Pancreas (tissue), 10 donors: ENCODE measurements at regions not wholly inside any gene's neighbourhood (a gene's known extent, or its start where the extent isn't known, plus 50 kb on each side); places are given as distances from the start of the nearest gene placed in this dataset.

ENCODE experiments used
- ATAC-seq, 4 donors: fragments of 200-7000 bp; cut with Tn5 transposase; one replicate each; pipeline versions ENCODE4 v1.8.0 to v1.9.1; 2020; ENCODE audit warnings: mild to moderate bottlenecking in 4 of 4, moderate library complexity in 4 of 4
- DNase-seq, 6 donors: peaks; one replicate each; pipeline ENCODE4 v3.0.0-alpha.2; 2020
- FAIRE-seq: peaks from 2 replicates; lab custom pipeline; 2012; peaks lifted over from hg19 to GRCh38; lab: Jason Lieb, UNC
- H3K27ac ChIP-seq, 4 donors: fragments of 200-600 bp; sonication (generic); 1 replicate in 3 of 4; 2 replicates in 1 of 4; pipeline versions ENCODE4 v1.5.0 to v1.8.0; 2020
- H3K27me3 ChIP-seq, 4 donors: fragments of 200-600 bp; one replicate each; pipeline ENCODE4 v1.8.0; 2021
- H3K36me3 ChIP-seq, 3 donors: fragments of 200-600 bp; sonication (generic) in 1 of 3; one replicate each; pipeline versions ENCODE4 v1.5.0 to v1.8.0; 2020 to 2021
- H3K4me1 ChIP-seq, 3 donors: fragments of 200-600 bp; one replicate each; pipeline ENCODE4 v1.8.0; 2021
- H3K4me3 ChIP-seq, 4 donors: fragments of 200-600 bp; sonication (generic) in 2 of 4; one replicate each; pipeline versions ENCODE4 v1.5.0 to v1.8.0; 2020 to 2021
- H3K9me3 ChIP-seq, 4 donors: fragments of 200-600 bp; one replicate each; pipeline ENCODE4 v1.8.0; 2021
- WGBS, 2 donors: extraction: QIAGEN DNeasy Blood & Tissue Kit; methylation state at CpG; one replicate each; pipeline ENCODE4 v1.1.7; 2013; 5-methylcytosine and 5-hydroxymethylcytosine counted together
- intact Hi-C, 3 donors: fragments of 100-400 bp; cut with DNase I; formaldehyde crosslinking; loops; one replicate each; pipeline versions ENCODE4 v1.11.1 to v1.14.2; 2022
- TF ChIP-seq, protein P1 (sequence below), 4 donors: fragments of 200-600 bp; sonication (generic) in 3 of 4; IDR thresholded peaks; one replicate each; pipeline versions ENCODE4 v1.5.0 to v1.8.0; 2021; ENCODE audit warnings: antibody characterized with exemption in 4 of 4
- donor health status: healthy with polysubstance abuse.
- donor health status: DM: no; HTN: no; CAD: no; lungs with moderate emphysema.
- donor health status: DM: no; HTN: no; CAD: no.
- donor health status: control.
- donor health status: control.
- donor health status: Bipolar disorder and iron deficiency.
- donor health status: DM: yes; HTN: yes; CAD: no.
- donor health status: DM: no; HTN: no; CAD: no.
- donor health status: DM: no; HTN: no; CAD: no.
- donor health status: DM: yes; HTN: yes; CAD: no.

DNA sequence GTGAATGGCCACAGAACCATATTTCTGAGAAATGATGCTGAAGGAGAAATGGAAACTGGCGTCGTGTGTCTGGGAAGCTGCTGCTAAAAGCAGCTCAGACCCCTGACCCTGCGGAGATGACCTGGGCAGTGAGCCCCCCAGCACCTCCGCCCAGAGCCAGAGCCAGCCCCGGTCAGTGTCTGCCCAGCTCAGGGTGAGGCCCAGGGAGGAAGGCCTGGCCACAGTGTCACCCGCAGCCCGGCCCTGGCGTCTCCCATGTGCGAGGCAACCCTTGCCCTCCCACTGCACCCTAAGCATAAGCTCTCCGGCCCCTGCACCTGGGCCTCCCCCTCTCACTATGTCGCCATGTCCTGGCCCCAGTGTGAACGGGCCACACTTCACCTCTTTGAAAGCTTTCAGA, 502.8 kb downstream of the EIPR1 start:
- Histone ChIP-seq H3K9me3 (no peaks in the 10 kb centered on the region), H3K36me3 (no peaks in the 10 kb centered on the region), H3K4me3 (no peak overlapping the region), H3K4me1 (no peaks in the 10 kb centered on the region), H3K27ac (no peak overlapping the region), H3K27me3 (no peaks in the 10 kb centered on the region)
- WGBS, 2 donors: 78 to 92% methylated on average over 12 of the region's 12 CpGs
- DNase-seq (no peak), FAIRE-seq (no peak), ATAC-seq (no peak)
- TF ChIP-seq, protein P1, sequence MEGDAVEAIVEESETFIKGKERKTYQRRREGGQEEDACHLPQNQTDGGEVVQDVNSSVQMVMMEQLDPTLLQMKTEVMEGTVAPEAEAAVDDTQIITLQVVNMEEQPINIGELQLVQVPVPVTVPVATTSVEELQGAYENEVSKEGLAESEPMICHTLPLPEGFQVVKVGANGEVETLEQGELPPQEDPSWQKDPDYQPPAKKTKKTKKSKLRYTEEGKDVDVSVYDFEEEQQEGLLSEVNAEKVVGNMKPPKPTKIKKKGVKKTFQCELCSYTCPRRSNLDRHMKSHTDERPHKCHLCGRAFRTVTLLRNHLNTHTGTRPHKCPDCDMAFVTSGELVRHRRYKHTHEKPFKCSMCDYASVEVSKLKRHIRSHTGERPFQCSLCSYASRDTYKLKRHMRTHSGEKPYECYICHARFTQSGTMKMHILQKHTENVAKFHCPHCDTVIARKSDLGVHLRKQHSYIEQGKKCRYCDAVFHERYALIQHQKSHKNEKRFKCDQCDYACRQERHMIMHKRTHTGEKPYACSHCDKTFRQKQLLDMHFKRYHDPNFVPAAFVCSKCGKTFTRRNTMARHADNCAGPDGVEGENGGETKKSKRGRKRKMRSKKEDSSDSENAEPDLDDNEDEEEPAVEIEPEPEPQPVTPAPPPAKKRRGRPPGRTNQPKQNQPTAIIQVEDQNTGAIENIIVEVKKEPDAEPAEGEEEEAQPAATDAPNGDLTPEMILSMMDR (IDR thresholded peaks at IDR 0.05): no peak
- intact Hi-C loops: no loop called here

DNA sequence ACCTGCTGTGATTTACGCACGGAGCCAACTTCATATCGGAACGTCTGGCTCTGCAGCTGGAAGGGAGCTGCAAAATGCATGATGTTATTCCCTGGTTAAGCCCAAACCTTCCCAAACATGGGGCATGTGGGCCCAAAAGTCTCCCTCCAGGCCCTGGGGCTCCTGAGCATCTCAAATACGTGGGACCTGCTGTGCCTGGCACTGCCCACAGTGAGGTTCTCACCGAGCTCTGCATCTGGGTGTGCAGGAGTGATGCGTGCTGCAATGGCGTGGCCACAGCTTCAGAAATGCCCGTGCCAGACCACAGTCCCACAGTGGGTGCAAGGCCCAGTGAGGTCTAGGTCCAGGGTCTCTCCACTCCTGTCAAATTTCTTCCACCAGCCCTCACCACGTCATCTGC, 503.3 kb downstream of the EIPR1 start:
- no peaks in the 10 kb centered on the region for H3K27me3 ChIP-seq
- no peaks in the 10 kb centered on the region for H3K4me1 ChIP-seq
- DNase-seq (no peak), ATAC-seq (no peak), FAIRE-seq (no peak)
- TF ChIP-seq, protein P1 (IDR thresholded peaks at IDR 0.05): no peak
- H3K36me3 ChIP-seq: no peaks in the 10 kb centered on the region
- no peaks in the 10 kb centered on the region for H3K9me3 ChIP-seq
- no peak overlapping the region for H3K4me3 ChIP-seq
- 81 to 84% methylated on average over 10 of the region's 10 CpGs for WGBS, 2 donors
- intact Hi-C loops: no loop called here
- no peak overlapping the region for H3K27ac ChIP-seq

DNA sequence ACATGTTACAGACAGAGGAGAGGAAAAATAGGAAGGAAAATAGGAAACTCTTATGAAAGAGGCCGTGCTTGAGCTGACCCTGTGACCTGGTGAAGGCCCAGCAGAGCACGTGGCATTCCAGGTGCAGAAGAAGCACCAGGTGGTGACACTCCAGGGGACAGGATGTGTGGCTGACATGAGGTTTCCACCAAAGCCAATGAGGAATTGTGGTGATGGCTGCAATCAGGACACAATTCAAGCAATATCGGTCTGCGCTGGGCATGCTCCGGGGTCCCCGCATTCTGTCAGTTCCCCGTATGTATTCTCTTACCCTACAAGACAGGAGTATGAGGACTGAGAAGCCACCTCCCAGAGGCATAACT, 504.2 kb downstream of the EIPR1 start:
- intact Hi-C loops: no loop called here
- no peaks in the 10 kb centered on the region for H3K36me3 ChIP-seq
- no peak for ATAC-seq
- H3K9me3 ChIP-seq: no peaks in the 10 kb centered on the region
- 82 to 87% methylated on average over 7 of the region's 7 CpGs for WGBS, 2 donors
- no peaks in the 10 kb centered on the region for H3K4me1 ChIP-seq
- no peak for FAIRE-seq
- TF ChIP-seq, protein P1 (IDR thresholded peaks at IDR 0.05): no peak
- DNase-seq: no peak
- no peaks in the 10 kb centered on the region for H3K27me3 ChIP-seq
- H3K27ac ChIP-seq: no peak overlapping the region
- no peak overlapping the region for H3K4me3 ChIP-seq

DNA sequence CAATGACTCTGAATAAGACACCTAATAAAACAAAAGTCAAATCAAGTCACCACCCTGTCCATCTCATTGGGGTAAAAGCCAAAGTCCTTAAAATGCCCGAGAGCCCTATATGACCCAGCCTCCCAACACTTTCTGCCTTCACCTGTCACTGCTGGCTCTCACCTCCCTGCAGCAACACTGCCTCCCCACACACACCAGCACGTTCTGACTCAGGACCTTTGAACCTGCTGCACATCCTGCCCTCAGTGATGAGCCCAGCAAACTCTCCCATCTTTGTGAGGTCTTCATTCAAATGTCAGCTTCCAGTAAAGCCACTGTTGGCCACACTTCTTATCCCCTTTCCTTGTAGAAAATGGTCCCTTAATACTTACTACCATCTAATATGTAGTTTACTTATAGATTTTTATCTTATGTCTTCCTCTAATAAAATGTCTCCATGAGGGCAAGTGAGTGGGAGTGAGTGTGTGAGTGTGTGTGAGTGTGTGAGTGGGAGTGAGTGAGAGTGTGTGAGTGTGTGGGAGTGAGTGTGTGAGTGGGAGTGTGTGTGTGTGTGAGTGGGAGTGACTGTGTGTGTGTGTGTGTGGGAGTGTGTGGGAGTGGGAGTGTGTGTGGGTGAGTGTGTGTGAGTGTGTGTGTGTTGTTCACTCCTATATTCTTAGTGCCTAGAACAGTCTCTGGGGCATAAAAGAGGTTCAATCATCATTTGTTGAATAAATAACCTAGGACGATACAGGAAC, 504.7 kb downstream of the EIPR1 start:
- FAIRE-seq (no peak), ATAC-seq (no peak), DNase-seq (no peak)
- TF ChIP-seq, protein P1 (IDR thresholded peaks at IDR 0.05): no peak
- Histone ChIP-seq H3K4me3 (no peak overlapping the region), H3K27me3 (no peaks in the 10 kb centered on the region), H3K9me3 (no peaks in the 10 kb centered on the region), H3K27ac (no peak overlapping the region), H3K4me1 (no peaks in the 10 kb centered on the region), H3K36me3 (no peaks in the 10 kb centered on the region)
- intact Hi-C loops: no loop called here
- 74 to 85% methylated on average over 3 of the region's 3 CpGs for WGBS, 2 donors

DNA sequence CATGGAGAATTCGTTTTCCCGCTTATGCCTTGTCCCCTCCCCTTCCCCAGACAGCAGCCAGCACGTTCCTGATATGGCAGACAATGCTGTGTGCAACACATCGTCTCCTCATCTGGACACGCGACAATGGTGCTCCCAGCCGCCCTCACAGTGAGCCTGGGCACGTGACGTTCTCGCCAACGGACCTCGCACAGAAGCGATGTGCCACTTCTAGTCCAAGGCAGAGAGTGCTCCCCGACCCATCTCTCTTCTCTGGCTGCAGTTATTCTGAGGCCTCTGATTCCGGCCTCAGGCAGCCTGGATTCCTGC, 505.4 kb downstream of the EIPR1 start:
- H3K27me3 ChIP-seq: no peaks in the 10 kb centered on the region
- no peaks in the 10 kb centered on the region for H3K36me3 ChIP-seq
- WGBS, 2 donors: 81 to 89% methylated on average over 15 of the region's 15 CpGs
- ATAC-seq (no peak), DNase-seq (no peak), FAIRE-seq (no peak)
- H3K9me3 ChIP-seq: no peaks in the 10 kb centered on the region
- H3K27ac ChIP-seq: no peak overlapping the region
- H3K4me1 ChIP-seq: no peaks in the 10 kb centered on the region
- TF ChIP-seq, protein P1 (IDR thresholded peaks at IDR 0.05): no peak
- no peak overlapping the region for H3K4me3 ChIP-seq
- intact Hi-C loops: no loop called here
